HG02981 (cell line): ENCODE measurements at regions not wholly inside any gene's neighbourhood (a gene's known extent, or its start where the extent isn't known, plus 50 kb on each side); places are given as distances from the start of the nearest gene placed in this dataset.

ENCODE experiments used
- ATAC-seq: cut with Tn5 transposase; IDR thresholded peaks from one replicate; pipeline ENCODE4 v1.9.1; 2021; ENCODE audit warnings: mild to moderate bottlenecking, moderate library complexity; ENCODE audit not compliant: unreplicated experiment

GRCh38 chr20:39225536-39225935 is 263.4 kb downstream of the DHX35 start:
- ATAC-seq, result no peak

GRCh38 chr20:39222101-39222500 is 260.0 kb downstream of the DHX35 start:
- no peak for ATAC-seq

GRCh38 chr20:39216195-39216594 is 254.1 kb downstream of the DHX35 start:
- no peak for ATAC-seq

- ATAC-seq, result no peak
These were observed 252.7 kb downstream of the DHX35 start for GRCh38 chr20:39214828-39215227.

- ATAC-seq, result no peak
These were observed 251.5 kb downstream of the DHX35 start for GRCh38 chr20:39213476-39214145.

- ATAC-seq, result no peak
These were observed 249.1 kb downstream of the DHX35 start for GRCh38 chr20:39211060-39211748.

- no peak for ATAC-seq
These were observed 248.3 kb downstream of the DHX35 start for GRCh38 chr20:39210341-39211036.

GRCh38 chr20:39206899-39207564 is 244.9 kb downstream of the DHX35 start:
- no peak for ATAC-seq

- ATAC-seq, result no peak
These were observed 233.5 kb downstream of the DHX35 start for GRCh38 chr20:39195582-39196021.

- no peak for ATAC-seq
These were observed 228.8 kb downstream of the DHX35 start for GRCh38 chr20:39190666-39191570.

GRCh38 chr20:39188266-39188765 is 226.2 kb downstream of the DHX35 start:
- ATAC-seq, result no peak

- ATAC-seq, result no peak
These were observed 219.3 kb downstream of the DHX35 start for GRCh38 chr20:39181490-39181889.

- ATAC-seq, result no peak
These were observed 214.3 kb downstream of the DHX35 start for GRCh38 chr20:39176457-39176856.

GRCh38 chr20:39170896-39171463 is 208.8 kb downstream of the DHX35 start:
- ATAC-seq, result no peak

GRCh38 chr20:39165099-39165498 is 203.0 kb downstream of the DHX35 start:
- ATAC-seq, result no peak

GRCh38 chr20:39164642-39165041 is 202.5 kb downstream of the DHX35 start:
- ATAC-seq, result no peak

GRCh38 chr20:39163993-39164392 is 201.8 kb downstream of the DHX35 start:
- ATAC-seq, result no peak

GRCh38 chr20:39161900-39162299 is 199.8 kb downstream of the DHX35 start:
- no peak for ATAC-seq

- no peak for ATAC-seq
These were observed 193.8 kb downstream of the DHX35 start for GRCh38 chr20:39155971-39156370.

- ATAC-seq, result no peak
These were observed 190.6 kb downstream of the DHX35 start for GRCh38 chr20:39152742-39153141.
